ENCODE measurements at regions not wholly inside any gene's neighbourhood (a gene's known extent, or its start where the extent isn't known, plus 50 kb on each side); places are given as distances from the start of the nearest gene placed in this dataset.

GRCh38 chrX:10314530-10315104 lies 157.8 kb downstream of the CLCN4 start:
- TF ChIP-seq EZH2phosphoT487 (IDR thresholded peaks at IDR 0.05; ENCODE audit: insufficient read depth, low read depth) (no peak), EZH2 (IDR thresholded peaks at IDR 0.05; ENCODE audit: insufficient read depth, poor library complexity, severe bottlenecking) (no peak)

Measured in GM23248 (cell line).